H9 (cell line): ENCODE measurements at regions not wholly inside any gene's neighbourhood (a gene's known extent, or its start where the extent isn't known, plus 50 kb on each side); places are given as distances from the start of the nearest gene placed in this dataset.
A peak's percentile ranks its signal among the peaks of the same experiment; 100 is the strongest.

Experiments used
- DNase-seq: peaks from one replicate; pipeline ENCODE4 v3.0.0-alpha.2; 2017
- H2AFZ ChIP-seq: one replicate; pipeline ENCODE4 v1.6.1; 2013; ENCODE audit warnings: mild to moderate bottlenecking, low read length, control low read depth, moderate library complexity
- H2AK5ac ChIP-seq: 2 replicates; pipeline ENCODE4 v1.6.1; 2013; ENCODE audit warnings: low read length, control low read depth, mixed read lengths; ENCODE audit not compliant: insufficient read length
- H2BK120ac ChIP-seq: one replicate; pipeline ENCODE4 v1.6.1; 2013; ENCODE audit warnings: low read depth, mild to moderate bottlenecking, low read length, control low read depth, inconsistent platforms; ENCODE audit not compliant: poor library complexity, severe bottlenecking
- H2BK12ac ChIP-seq: 2 replicates; pipeline ENCODE4 v1.6.1; 2013; ENCODE audit warnings: low read length, control low read depth, mixed read lengths, low read depth; ENCODE audit not compliant: insufficient read length
- H2BK15ac ChIP-seq: 2 replicates; pipeline ENCODE4 v1.6.1; 2013; ENCODE audit warnings: low read depth, low read length, control low read depth
- H2BK20ac ChIP-seq: one replicate; pipeline ENCODE4 v1.6.1; 2013; ENCODE audit warnings: low read depth, mild to moderate bottlenecking, low read length, control low read depth, inconsistent platforms; ENCODE audit not compliant: poor library complexity, severe bottlenecking
- H2BK5ac ChIP-seq: 2 replicates; pipeline ENCODE4 v1.6.1; 2013; ENCODE audit warnings: low read length, control low read depth, mixed read lengths; ENCODE audit not compliant: insufficient read length
- H3K14ac ChIP-seq: 2 replicates; pipeline ENCODE4 v1.6.1; 2013; ENCODE audit warnings: low read length, control low read depth; ENCODE audit not compliant: insufficient read depth
- H3K18ac ChIP-seq: 2 replicates; pipeline ENCODE4 v1.6.1; 2013; ENCODE audit warnings: low read depth, mild to moderate bottlenecking, mixed read lengths, low read length, control low read depth; ENCODE audit not compliant: insufficient read length
- H3K23ac ChIP-seq: 2 replicates; pipeline ENCODE4 v1.6.1; 2013; ENCODE audit warnings: low read length, control low read depth, mixed read lengths, low read depth; ENCODE audit not compliant: insufficient read length
- H3K23me2 ChIP-seq: 2 replicates; pipeline ENCODE4 v1.6.1; 2013; ENCODE audit warnings: low read depth, mild to moderate bottlenecking, mixed read lengths, low read length, control low read depth; ENCODE audit not compliant: insufficient read length, poor library complexity, severe bottlenecking
- H3K27ac ChIP-seq: 2 replicates; pipeline ENCODE4 v1.5.1; 2013; ENCODE audit warnings: low read length, control low read depth, mixed read lengths, low read depth; ENCODE audit not compliant: insufficient read length
- H3K27me3 ChIP-seq: 2 replicates; pipeline ENCODE4 v1.6.1; 2013; ENCODE audit warnings: low read length, control low read depth, inconsistent platforms; ENCODE audit not compliant: insufficient read depth
- H3K4ac ChIP-seq: 2 replicates; pipeline ENCODE4 v1.6.1; 2013; ENCODE audit warnings: low read depth, mild to moderate bottlenecking, control low read depth, inconsistent platforms, low read length, moderate library complexity
- H3K4me1 ChIP-seq: 2 replicates; pipeline ENCODE4 v1.6.1; 2013; ENCODE audit warnings: low read length, control low read depth, inconsistent platforms; ENCODE audit not compliant: insufficient read depth
- H3K4me2 ChIP-seq: 2 replicates; pipeline ENCODE4 v1.6.1; 2013; ENCODE audit warnings: low read length, control low read depth, mixed read lengths; ENCODE audit not compliant: insufficient read length, insufficient read depth
- H3K56ac ChIP-seq: 2 replicates; pipeline ENCODE4 v1.6.1; 2013; ENCODE audit warnings: low read depth, mild to moderate bottlenecking, mixed read lengths, low read length, control low read depth; ENCODE audit not compliant: insufficient read length
- H3K79me1 ChIP-seq: 2 replicates; pipeline ENCODE4 v1.6.1; 2013; ENCODE audit warnings: low read depth, mild to moderate bottlenecking, moderate library complexity, low read length, control low read depth, inconsistent platforms; ENCODE audit not compliant: insufficient read depth, poor library complexity, severe bottlenecking
- H3K79me2 ChIP-seq: 2 replicates; pipeline ENCODE4 v1.6.1; 2013; ENCODE audit warnings: low read length, control low read depth, inconsistent platforms; ENCODE audit not compliant: insufficient read depth
- H3K9ac ChIP-seq: 2 replicates; pipeline ENCODE4 v1.6.1; 2013; ENCODE audit warnings: low read length, control low read depth, mixed read lengths; ENCODE audit not compliant: insufficient read length; ENCODE audit errors: extremely low read depth
- H3K9me3 ChIP-seq: one replicate; pipeline ENCODE4 v1.6.1; 2013; ENCODE audit warnings: low read depth, low read length, inconsistent platforms; ENCODE audit not compliant: control insufficient read depth
- H3T11ph ChIP-seq: one replicate; pipeline ENCODE4 v1.6.1; 2013; ENCODE audit warnings: mild to moderate bottlenecking, low read length, control low read depth, inconsistent platforms
- H4K20me1 ChIP-seq: one replicate; pipeline ENCODE4 v1.6.1; 2013; ENCODE audit not compliant: control insufficient read depth, insufficient read length, insufficient read depth
- H4K5ac ChIP-seq: 2 replicates; pipeline ENCODE4 v1.6.1; 2013; ENCODE audit warnings: low read depth, mild to moderate bottlenecking, mixed read lengths, low read length, control low read depth; ENCODE audit not compliant: insufficient read length
- H4K8ac ChIP-seq: replicated peaks from 2 replicates; pipeline ENCODE4 v1.6.1; 2013; ENCODE audit warnings: low read length, control low read depth, mixed read lengths, low read depth; ENCODE audit not compliant: insufficient read length
- H4K91ac ChIP-seq: 2 replicates; pipeline ENCODE4 v1.6.1; 2013; ENCODE audit warnings: low read depth, mild to moderate bottlenecking, moderate library complexity, mixed read lengths, low read length, control low read depth; ENCODE audit not compliant: insufficient read length
- H3K27ac Mint-ChIP-seq, 3 experiments: 2 replicates in 2 of 3; 3 replicates in 1 of 3; pipeline ENCODE4 v1.8.0; 2020 to 2021; ENCODE audit warnings: mixed read lengths in 3 of 3, mild to moderate bottlenecking in 1 of 3, moderate library complexity in 1 of 3
- H3K27me3 Mint-ChIP-seq: 2 replicates; pipeline ENCODE4 v1.8.0; 2021; ENCODE audit warnings: low read depth, mild to moderate bottlenecking, moderate library complexity, mixed read lengths
- H3K36me3 Mint-ChIP-seq, 3 experiments: 2 replicates in 2 of 3; 3 replicates in 1 of 3; pipeline ENCODE4 v1.8.0; 2020 to 2021; ENCODE audit warnings: low read depth in 3 of 3, mixed read lengths in 3 of 3; ENCODE audit not compliant: insufficient read depth in 1 of 3
- H3K4me1 Mint-ChIP-seq, 2 experiments: 2 replicates each; pipeline ENCODE4 v1.8.0; 2020; ENCODE audit warnings: mixed read lengths in 2 of 2
- H3K4me3 Mint-ChIP-seq, 2 experiments: 2 replicates in 1 of 2; 3 replicates in 1 of 2; pipeline ENCODE4 v1.8.0; 2020 to 2021; ENCODE audit warnings: mild to moderate bottlenecking in 2 of 2, mixed read lengths in 2 of 2, moderate library complexity in 1 of 2
- H3K9me3 Mint-ChIP-seq, 2 experiments: 2 replicates in 1 of 2; 3 replicates in 1 of 2; pipeline ENCODE4 v1.8.0; 2020; ENCODE audit warnings: mild to moderate bottlenecking in 2 of 2, mixed read lengths in 2 of 2, moderate library complexity in 1 of 2
- WGBS: extraction: QIAGEN DNeasy Blood & Tissue Kit; methylation state at CpG from one replicate; pipeline ENCODE4 v1.1.7; 2013; ENCODE audit warnings: missing lambda C conversion rate, low lambda C conversion rate, mixed read lengths; ENCODE audit not compliant: insufficient read length; ENCODE audit errors: extremely low coverage; 5-methylcytosine and 5-hydroxymethylcytosine counted together
- TF ChIP-seq, protein P1 (sequence below): fragments of 200-600 bp; sonication (generic); conservative IDR thresholded peaks from 3 replicates; pipeline ENCODE4 v1.8.0; 2021; ENCODE audit warnings: antibody characterized with exemption, mild to moderate bottlenecking

- Mint-ChIP-seq H3K36me3 (no peaks in the 10 kb centered on the region; a peak in 1 of 7 replicates), H3K4me3 (no peak overlapping the region), H3K27me3 (peaks cover 4% of the 10 kb centered on the region), H3K27ac (peak overlapping the region in 2 of 3 experiments; percentile 41 to 42; a peak in 2 of 7 replicates), H3K9me3 (peaks cover 2 to 3% of the 10 kb centered on the region in 2 experiments; a peak in 3 of 5 replicates), H3K4me1 (peaks cover 15 to 25% of the 10 kb centered on the region in 2 experiments)
- Histone ChIP-seq H4K91ac (peak overlapping the region; percentile 82), H3K79me1 (no peaks in the 10 kb centered on the region), H2BK15ac (no peak overlapping the region), H2BK12ac (peak overlapping the region; percentile 98), H3K23ac (no peak overlapping the region), H3K9ac (no peak overlapping the region), H4K5ac (no peak overlapping the region), H3K79me2 (no peaks in the 10 kb centered on the region), H2AFZ (no peak overlapping the region), H2BK120ac (peak overlapping the region; percentile 88), H3K23me2 (no peaks in the 10 kb centered on the region), H3K4ac (peak overlapping the region; percentile 69; the same call in 1 of the 2 replicates), H4K8ac (no peak overlapping the region), H2BK5ac (no peak overlapping the region), H3K9me3 (no peaks in the 10 kb centered on the region), H3K56ac (no peak overlapping the region), H3T11ph (peak overlapping the region; percentile 97), H3K14ac (peak overlapping the region; percentile 31; the same call in 1 of the 2 replicates), H2AK5ac (peak overlapping the region; percentile 65), H3K4me1 (no peaks in the 10 kb centered on the region; the same call in 1 of the 2 replicates), H3K27me3 (no peaks in the 10 kb centered on the region), H3K4me2 (no peak overlapping the region), H2BK20ac (no peak overlapping the region), H4K20me1 (no peaks in the 10 kb centered on the region), H3K27ac (no peak overlapping the region), H3K18ac (peak overlapping the region; percentile 85)
- DNase-seq: peak; percentile 39
- TF ChIP-seq, protein P1, sequence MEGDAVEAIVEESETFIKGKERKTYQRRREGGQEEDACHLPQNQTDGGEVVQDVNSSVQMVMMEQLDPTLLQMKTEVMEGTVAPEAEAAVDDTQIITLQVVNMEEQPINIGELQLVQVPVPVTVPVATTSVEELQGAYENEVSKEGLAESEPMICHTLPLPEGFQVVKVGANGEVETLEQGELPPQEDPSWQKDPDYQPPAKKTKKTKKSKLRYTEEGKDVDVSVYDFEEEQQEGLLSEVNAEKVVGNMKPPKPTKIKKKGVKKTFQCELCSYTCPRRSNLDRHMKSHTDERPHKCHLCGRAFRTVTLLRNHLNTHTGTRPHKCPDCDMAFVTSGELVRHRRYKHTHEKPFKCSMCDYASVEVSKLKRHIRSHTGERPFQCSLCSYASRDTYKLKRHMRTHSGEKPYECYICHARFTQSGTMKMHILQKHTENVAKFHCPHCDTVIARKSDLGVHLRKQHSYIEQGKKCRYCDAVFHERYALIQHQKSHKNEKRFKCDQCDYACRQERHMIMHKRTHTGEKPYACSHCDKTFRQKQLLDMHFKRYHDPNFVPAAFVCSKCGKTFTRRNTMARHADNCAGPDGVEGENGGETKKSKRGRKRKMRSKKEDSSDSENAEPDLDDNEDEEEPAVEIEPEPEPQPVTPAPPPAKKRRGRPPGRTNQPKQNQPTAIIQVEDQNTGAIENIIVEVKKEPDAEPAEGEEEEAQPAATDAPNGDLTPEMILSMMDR: peak; percentile 30; the same call in 1 of the 3 replicates
- no CpG with 5 or more reads among the region's 3 CpGs for WGBS
These were observed 91.0 kb downstream of the GAS1 start for GRCh38 chr9:86856259-86856658.
